CD4-positive, alpha-beta T cell treated with Interleukin-6 at 100 ng/mL for 8 hours (primary cell): ENCODE measurements at regions not wholly inside any gene's neighbourhood (a gene's known extent, or its start where the extent isn't known, plus 50 kb on each side); places are given as distances from the start of the nearest gene placed in this dataset.

Experiments used
- DNase-seq: peaks from one replicate; pipeline ENCODE4 v3.0.0-alpha.2; 2020; ENCODE audit warnings: mixed read lengths, low spot score

DNA sequence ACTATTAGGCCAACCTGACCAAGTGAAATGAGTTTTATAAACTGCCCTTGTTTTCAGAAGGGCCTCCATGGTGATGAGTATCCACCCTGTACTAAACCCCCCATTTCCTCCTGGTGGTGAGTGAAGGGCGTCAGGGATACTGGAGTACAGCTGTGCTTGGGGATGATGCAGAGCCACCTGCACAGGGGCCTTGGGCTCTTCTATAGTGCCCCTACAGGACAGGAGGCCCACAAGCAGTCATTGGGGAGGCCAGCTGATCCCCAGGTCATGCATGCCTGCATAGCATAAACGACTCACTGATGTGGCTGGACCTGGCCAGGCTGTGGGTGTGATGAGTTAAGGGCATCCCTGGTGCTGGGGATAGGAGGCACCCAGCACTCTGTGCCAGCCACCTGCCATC is 114.1 kb upstream of the CELF2 start:
- DNase-seq = no peak

DNA sequence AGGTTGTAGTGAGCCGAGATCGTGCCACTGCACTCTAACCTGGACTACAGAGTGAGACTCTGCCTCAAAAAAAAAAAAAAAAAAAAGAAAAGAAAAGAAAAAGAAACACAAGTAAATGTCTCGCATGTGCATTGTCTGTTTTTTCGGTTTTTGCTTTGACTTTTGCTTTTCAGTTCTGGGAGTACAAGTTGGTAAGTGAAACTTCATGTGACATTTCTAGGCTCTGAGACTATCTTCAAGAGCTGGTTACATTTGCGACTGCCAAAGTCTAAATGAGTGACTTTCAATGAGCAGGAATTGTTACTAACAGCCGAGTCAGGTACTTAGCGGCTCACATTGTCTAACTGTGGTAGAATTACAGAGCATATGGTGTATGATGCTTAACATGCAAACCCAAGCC is 107.0 kb upstream of the CELF2 start:
- DNase-seq = no peak

DNA sequence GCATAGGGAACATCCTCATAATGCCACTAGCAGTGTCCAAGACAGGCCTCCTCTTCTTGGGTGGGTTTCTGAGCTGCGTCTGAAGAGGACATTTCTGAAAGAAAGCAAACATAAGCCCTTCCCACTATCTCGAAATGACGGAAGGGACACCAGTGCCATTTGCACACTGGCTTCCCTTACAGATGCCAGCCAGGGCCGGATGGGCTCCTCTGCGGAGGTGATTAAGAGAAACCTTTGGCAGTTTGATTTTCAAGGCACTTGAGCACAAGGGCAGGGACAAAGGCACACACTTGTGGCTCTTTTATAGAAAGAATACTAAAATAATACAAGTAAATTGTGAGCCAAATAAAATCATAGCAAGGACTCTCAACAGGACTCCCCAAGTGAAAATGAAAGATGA is 106.6 kb upstream of the CELF2 start:
- DNase-seq = no peak

DNA sequence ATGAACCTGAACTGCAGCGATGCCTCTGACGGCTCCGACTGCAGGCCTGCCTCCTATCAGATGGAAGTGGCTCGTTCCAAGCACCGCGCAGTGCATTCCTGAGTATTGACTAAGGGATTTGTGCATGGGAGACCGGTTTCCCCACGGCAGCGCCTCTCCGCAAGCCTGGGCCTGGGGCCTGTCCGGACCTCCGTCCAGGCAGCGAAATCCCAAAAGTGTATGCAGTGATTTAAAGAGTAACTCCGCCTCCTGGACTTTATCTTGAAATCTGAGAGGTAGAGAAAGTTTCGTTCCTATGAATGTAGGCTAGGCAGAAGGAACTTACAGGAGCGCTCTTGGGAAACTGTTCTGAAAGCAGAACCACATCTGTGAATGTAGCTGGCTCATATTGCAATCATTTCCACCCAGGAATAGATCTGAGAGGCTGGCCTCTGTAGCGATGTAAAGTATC is 106.2 kb upstream of the CELF2 start:
- DNase-seq = no peak

DNA sequence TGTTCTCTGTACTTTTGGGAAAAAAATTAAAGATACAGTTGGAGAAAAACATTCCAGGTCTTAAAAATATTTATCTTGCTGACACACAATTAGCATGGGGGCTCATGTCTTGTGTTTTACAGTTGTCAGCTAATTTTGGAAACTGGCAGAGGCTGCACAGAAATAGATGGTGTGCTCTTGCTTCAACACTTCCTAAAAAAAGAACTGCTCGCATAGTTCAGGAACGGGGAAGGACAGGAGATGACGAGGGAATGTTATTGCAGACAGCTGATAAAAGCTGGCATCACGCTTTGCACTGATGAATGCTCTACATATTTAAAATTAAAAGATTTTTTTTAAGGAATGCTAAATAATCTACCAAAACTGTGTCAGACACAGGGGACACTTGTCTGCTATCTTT is 103.5 kb upstream of the CELF2 start:
- DNase-seq = no peak

DNA sequence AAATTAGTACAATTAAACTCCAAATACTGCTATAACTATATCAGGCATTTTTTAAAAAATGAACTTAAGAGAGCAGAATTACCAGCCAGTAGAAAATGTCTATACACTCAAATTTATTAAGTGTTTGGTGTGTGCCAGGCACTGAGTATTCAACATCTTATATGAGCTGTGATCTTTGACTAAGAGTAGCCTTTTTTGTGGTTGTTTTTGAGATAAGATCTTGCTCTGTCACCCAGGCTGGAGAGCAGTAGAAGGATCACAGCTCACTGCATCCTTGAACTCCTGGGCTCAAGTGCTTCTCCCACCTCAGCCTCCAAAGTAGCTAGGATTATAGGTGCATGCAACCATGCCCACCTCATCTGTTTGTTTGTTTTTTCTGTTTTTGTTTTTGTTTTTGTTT is 102.5 kb upstream of the CELF2 start:
- DNase-seq = no peak

DNA sequence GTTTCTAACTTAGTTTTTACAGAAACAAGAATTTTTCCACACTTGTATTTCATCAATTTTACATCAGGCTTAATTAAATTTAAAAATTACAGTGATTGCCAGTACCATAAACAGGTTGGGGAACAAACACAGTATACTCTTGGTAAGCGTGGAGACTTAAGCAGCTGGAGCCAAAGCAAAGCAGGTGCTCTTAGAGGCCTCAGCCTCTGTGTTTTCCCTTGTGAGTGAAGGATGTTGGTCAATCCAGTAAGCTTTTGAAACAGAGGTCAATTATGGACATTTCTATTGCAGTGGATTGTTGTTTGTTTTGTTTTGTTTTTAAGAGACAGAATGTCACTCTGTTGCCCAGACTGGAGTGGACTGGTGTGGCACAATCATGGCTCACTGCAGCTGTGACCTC is 100.6 kb upstream of the CELF2 start:
- DNase-seq = no peak

DNA sequence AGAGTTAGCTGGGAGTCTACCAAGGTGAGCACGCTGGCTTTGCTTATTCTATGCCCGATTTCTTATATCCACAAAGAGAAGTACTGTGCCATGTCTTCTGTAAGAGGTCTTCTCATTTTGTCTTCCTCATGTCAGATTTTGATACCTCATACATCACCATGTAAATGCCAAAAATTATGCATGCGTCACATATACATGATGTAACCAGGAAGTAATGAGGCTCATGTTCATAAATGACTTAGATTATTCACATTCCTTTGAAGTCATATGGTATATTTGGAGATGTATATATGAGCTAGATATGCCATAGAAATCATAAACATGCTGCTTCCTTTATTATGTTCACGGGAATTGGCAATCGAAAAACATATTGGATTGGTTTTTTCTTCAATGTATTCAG is 97.7 kb upstream of the CELF2 start:
- no peak for DNase-seq

DNA sequence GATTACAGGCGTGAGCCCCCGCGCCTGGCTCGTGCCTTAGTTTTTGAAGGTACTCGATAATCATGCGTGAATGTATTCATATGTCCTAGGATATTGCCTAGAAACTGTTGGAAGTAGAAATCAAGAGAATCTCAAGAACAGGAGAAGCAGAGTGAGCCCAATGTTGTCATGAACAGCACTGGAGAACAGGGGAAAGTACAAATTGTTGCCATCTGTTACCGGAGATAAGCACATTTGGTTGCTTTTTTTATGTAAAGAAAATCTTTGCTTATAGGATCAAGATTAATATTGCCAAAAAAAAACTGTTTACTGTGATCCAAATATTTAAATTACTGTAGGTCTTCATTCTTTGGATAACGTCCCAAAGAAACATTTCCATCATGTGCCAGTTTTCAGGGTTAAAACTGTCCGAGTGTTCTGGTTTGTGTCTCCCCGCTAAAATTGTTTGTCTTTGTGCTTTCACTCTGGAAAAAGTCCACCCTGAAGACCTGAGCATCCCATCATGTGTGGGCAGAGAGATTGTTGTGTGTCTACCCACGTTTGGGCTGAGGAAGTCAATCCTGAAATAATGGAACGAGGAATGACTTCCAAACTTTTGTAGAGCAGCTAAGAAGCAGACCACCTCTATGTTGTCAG is 95.7 kb upstream of the CELF2 start:
- no peak for DNase-seq

DNA sequence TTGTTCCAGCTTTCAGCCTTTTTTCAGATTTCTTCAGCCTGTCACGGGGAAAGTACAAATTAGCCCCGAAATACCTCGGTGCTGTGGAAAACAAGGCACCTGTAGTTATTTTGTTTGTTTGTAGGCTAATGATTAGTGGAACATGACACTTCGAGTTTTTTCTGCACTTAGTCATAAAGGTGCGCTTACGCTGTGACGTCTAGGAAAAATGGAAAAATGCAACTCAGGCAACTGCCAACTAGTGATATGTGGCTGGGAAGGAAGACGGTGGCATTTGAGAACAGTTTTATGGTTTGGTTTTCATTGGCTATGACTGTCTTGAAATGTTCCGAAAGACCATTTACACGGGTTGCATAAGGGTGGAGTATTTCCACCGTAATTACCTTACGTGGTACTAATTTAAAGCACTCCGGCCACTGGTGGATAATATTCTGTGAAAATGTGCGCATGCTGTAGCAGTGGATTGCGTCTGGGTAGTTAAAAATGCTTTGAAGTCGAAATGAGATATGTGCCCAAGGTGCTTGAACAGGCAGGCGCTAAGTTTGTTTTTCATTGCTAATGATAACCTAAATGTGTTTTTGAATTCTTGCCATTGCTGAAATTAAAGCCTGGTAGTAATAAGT is 94.5 kb upstream of the CELF2 start:
- DNase-seq = no peak

DNA sequence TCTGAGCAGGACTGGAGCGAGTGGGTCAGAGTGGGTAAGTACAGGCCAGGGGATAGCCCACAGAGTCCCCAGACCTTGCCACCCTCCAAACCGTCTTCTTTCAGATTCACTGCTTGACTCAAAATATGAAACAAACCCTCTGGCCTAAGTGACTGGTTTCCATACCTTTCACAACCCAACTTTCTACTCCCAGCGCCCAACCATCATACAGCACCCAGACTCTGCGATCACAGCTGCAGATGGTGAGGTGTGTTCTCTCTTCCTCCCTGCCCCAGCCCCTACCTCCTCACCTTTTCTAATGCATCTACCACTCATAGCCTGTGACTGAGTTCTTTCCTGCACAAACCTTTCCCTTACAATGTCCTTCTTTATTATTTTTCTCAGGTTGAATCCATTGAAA is 92.0 kb upstream of the CELF2 start:
- DNase-seq = no peak

DNA sequence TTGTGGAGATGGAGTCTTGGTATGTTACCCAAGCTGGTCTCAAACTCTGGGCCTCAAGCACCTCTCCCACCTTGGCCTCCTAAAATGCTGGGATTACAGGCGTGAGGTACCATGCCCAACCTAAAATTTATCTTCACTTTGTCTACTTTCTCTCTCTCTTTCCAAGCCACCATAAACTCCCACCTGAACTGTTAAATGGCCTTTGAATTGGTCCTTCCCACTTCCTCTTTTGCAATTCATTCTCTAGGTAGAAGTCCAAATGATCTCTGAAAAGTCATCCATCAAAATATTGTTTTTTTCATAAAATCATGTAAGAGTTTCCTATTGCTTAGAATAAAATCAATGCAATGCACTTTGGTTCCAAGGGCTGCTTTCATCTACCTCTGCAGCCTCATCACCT is 90.1 kb upstream of the CELF2 start:
- DNase-seq = no peak

DNA sequence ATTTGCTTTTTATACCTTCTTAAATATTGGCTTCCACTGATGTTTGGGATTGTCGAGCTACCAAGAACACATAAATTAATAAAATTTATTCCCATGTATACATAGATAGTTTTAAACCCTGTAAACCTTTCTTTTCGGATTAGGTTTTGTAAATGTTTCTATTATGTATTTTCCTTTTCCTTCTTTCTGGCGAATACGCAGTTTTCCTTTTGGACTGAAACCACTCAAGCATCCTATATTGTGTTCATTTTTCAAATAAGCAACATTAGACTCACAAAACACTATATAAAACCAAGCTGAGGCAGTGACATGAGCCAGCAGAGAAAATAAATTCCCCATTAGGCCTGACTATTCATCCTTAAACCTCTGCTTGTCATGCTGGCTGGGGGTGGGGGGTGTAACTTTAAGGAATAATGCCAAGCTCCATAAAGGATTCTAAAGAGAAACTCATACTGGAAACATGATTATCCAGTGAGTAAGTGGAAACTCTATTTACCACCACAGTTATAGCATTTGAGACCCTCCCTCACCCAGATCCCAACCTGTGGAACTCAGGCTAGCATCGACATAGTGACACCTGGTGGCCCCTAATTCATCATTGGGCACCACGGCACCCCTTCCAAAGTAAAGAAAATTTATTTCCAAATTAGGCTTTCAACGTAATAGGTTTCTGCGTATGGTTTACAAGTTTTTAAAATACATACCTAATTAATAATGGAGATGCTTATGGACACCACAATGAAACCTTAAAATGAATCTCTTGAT is 86.5 kb upstream of the CELF2 start:
- DNase-seq = no peak

DNA sequence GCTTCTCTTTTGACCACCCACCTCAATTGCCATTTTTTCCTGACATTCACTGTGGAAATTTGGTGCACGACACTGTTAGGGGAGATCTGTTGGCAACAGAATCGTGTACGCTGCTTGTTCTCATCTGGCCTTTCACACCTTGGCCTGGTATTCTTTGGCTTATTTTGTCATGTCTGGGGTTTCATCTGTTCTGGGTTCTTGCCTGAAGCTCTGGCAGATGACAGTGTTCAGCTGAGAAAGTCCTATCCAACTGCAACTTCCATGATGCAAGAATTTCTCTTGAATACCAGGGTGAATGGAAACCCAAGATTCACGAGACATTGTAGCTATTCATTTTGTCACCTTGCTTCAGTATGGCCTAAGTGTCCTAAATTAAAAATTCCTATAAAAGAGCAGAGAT is 82.6 kb upstream of the CELF2 start:
- DNase-seq = no peak

DNA sequence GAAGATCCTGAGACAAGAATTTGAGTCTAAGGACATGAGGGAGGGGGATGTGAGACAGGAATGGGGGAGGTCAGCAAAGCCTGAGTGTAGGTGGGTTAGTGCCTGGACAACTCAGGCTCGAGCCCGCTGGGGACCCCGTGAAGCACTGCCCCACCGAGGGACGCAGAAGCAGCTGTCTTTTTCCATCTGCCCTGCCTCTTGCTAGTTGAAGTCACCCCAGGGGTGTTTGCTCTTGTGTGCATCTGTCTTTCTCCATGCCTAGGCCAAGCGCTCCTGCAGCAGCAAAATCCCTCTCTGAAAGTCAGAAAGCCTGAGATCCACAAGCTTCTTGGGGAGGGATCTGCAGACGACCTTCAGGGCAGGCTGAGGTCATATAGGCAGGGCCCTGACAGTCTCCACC is 79.0 kb upstream of the CELF2 start:
- DNase-seq = no peak

DNA sequence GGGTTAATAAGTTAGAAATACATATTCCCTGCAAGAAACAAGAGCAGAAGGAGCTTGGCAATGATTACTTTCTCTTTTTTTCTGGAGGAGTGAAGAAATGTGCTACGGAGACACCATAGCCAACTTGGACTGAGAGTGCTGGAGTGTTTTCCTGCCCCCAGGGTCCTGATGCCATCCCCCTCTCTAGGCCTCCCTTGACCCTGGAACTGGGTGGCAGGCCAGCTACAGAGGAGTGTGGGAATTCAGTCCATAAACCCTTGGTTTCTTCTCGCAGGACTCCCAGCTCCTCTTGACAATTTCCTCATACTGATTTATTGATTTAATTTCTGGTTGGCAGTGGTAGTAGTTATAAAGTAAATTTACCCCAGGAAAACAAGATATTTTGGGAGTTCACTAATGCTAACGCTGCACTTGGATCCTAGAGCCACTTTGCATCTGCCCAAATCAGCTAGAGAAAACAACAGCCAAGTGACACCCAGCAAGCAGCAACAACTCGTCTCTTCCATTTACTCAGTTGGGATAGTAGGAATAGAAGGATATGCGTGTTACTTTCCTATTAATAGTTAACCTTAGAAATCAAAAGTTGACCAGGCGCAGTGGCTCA is 76.4 kb upstream of the CELF2 start:
- DNase-seq = no peak

DNA sequence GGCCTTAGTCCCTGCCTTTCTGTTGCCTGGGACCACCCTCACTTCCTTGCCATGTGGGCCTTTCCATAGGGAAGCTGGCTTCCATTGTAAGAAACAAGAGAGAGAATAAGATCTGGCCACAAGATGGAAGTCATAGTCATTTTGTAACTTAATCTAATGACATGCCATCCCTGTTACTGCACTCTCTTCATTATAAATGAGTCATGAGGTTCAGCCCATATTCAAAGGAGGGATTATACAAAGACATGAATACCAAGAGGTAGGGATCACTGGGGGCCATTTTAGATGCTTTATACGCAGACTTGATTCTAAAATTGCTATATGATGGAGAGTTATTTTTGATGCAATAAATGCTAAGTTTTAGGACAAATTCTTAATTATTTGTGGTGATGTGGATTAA is 75.2 kb upstream of the CELF2 start:
- no peak for DNase-seq

DNA sequence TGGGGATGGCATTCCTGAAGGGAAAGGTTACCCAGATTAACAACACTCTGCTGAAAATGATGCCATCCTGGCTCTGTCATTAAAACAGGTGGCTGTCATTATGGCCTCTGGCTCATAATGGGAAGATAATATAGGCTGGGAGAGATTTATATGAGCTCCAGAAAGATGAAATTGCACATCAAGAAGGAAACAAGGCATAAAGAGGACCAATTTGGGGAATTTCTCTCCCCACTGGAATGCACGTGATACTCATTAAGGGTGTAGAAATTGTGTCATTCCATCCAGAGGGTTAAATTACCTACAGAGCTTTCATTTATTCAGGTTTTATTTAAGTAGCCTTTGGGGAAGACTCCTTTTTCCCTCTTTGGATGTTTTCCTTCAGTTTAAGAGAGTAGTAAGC is 71.6 kb upstream of the CELF2 start:
- no peak for DNase-seq

DNA sequence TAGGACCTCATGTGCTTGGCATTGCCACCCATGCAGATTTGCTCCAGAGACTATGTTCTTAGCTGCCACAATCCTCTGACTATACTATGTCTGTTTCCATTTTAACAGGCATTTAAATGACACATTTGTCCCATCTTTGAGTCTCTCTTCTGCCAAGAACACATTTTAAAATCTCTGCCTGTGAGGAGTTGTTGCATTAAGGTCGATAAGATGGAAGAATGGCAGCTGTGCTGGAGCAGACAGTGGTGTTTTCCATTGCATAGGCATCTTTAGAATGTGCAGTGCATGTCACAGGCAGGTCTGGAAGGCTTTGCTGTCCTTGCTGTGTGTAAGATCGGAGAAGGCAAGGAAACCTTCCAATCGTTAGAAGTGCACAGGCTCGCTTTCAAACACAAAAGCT is 70.9 kb upstream of the CELF2 start:
- DNase-seq = no peak

DNA sequence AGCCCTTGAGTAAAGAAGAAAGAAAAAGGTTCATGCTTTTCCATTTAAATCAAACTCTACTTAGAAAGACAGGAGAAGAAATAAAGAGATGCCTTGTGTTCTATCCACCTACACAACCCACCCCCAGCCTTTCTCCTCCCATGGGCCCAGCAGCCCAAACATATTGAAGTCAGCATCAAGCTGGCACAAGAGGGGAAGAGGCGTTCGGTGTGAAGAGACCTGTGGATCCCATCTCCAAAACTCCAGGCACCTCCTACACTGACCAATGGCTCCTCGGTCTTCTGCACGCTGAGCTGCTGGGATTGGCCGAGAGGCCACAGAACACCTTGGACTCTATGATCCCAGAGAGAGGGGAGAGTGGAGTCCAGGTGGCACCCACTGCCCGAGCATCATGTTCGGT is 66.0 kb upstream of the CELF2 start:
- DNase-seq = no peak

DNA sequence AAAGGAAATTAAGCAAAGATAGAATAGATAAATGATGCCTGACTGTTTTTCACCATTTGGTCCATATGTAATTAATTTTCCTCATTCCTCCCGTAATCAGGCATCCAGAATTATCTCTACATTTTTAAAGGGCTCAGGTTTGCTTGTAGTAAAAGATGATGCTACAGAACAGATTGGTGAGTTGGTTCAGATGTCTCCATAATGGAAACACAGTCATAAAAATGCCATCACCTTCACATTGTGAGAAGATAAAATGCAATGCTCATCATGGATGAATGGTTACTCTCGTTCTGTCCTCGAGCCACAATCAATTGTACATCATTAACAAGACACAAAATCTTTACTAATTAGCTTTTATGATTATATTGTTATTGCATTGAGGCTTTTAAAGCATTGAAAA is 64.9 kb upstream of the CELF2 start:
- DNase-seq = no peak

DNA sequence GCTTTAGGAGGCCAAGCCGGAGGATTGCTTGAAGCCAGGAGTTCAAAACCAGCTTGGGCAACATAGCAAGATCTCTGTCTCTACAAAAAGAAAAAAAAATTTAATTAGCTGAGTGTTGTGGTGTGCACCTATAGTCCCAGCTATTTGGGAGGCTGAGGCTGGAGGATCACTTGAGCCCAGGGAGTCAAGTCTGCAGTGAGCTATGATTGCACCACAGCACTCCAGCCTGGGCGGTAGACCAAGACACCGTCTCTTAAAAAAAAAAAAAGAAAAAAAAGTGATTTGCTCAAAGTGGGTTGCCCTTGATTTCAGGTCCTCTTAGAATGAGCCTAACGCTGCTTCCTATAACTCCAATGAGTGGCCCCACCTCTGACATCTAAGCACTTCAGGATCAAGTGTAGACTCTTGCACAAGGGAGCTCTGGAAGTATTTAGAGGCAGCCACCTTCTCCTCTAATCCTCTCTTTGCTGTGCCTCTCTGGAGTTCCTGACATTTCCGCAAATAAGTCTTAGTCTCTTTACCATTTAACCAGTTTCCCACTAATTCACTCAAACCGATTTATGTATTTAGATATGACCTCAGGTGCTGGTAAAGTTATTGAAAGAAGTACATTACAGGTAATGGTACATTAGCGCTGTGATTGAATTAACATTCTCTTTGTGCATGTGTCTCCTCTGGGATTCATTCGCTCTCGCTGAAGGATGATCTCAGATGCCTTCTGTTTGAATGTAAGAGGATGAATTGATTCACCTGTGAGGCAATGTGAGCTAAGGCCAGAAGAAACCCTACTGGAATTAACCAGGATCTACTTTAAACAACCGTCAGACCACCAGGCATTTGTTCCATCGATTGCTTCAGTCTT is 60.8 kb upstream of the CELF2 start:
- DNase-seq = no peak
